ENCODE measurements at regions not wholly inside any gene's neighbourhood (a gene's known extent, or its start where the extent isn't known, plus 50 kb on each side); places are given as distances from the start of the nearest gene placed in this dataset.

- no peak for TF ChIP-seq CTCF (IDR thresholded peaks at IDR 0.05)
- intact Hi-C loops (cut with DNase I): no loop called here
- Histone ChIP-seq H3K27me3 (ENCODE audit: low read depth) (no peaks in the 10 kb centered on the region), H3K9me3 (no peaks in the 10 kb centered on the region), H3K27ac (no peak overlapping the region), H3K4me3 (no peak overlapping the region), H3K36me3 (no peaks in the 10 kb centered on the region), H3K4me1 (peaks cover 2% of the 10 kb centered on the region)
- DNase-seq (no peak), ATAC-seq (no peak)
These were observed 111.4 kb upstream of the NAV2 start for GRCh38 chr11:19601235-19601634.

GRCh38 chr11:19599681-19600080 lies 113.0 kb upstream of the NAV2 start:
- ATAC-seq: no peak
- intact Hi-C loops (cut with DNase I): no loop called here
- no peaks in the 10 kb centered on the region for H3K9me3 ChIP-seq
- DNase-seq: no peak
- no peak for TF ChIP-seq CTCF (IDR thresholded peaks at IDR 0.05)
- H3K4me3 ChIP-seq: no peak overlapping the region
- no peaks in the 10 kb centered on the region for H3K27me3 ChIP-seq (ENCODE audit: low read depth)
- H3K4me1 ChIP-seq: peaks cover 4% of the 10 kb centered on the region
- H3K27ac ChIP-seq: no peak overlapping the region
- no peaks in the 10 kb centered on the region for H3K36me3 ChIP-seq

- Histone ChIP-seq H3K9me3 (no peaks in the 10 kb centered on the region), H3K36me3 (no peaks in the 10 kb centered on the region), H3K4me3 (no peak overlapping the region), H3K27ac (no peak overlapping the region), H3K27me3 (ENCODE audit: low read depth) (no peaks in the 10 kb centered on the region), H3K4me1 (peaks cover 4% of the 10 kb centered on the region)
- DNase-seq (no peak), ATAC-seq (no peak)
- intact Hi-C loops (cut with DNase I): no loop called here
- TF ChIP-seq CTCF (IDR thresholded peaks at IDR 0.05): no peak
These were observed 113.7 kb upstream of the NAV2 start for GRCh38 chr11:19598876-19599486.

GRCh38 chr11:19598456-19598855 lies 114.2 kb upstream of the NAV2 start:
- H3K36me3 ChIP-seq: no peaks in the 10 kb centered on the region
- peaks cover 4% of the 10 kb centered on the region for H3K4me1 ChIP-seq
- H3K27me3 ChIP-seq (ENCODE audit: low read depth): no peaks in the 10 kb centered on the region
- H3K9me3 ChIP-seq: no peaks in the 10 kb centered on the region
- ATAC-seq: no peak
- no peak overlapping the region for H3K27ac ChIP-seq
- no peak for DNase-seq
- TF ChIP-seq CTCF (IDR thresholded peaks at IDR 0.05): no peak
- intact Hi-C loops (cut with DNase I): no loop called here
- no peak overlapping the region for H3K4me3 ChIP-seq

- no peak for DNase-seq
These were observed 114.8 kb upstream of the NAV2 start for GRCh38 chr11:19597876-19598275.

More at GRCh38 chr11:19597876-19598275, 114.8 kb upstream of the NAV2 start:
- Histone ChIP-seq H3K27me3 (ENCODE audit: low read depth) (no peaks in the 10 kb centered on the region), H3K4me1 (peaks cover 4% of the 10 kb centered on the region), H3K9me3 (no peaks in the 10 kb centered on the region), H3K36me3 (no peaks in the 10 kb centered on the region), H3K27ac (no peak overlapping the region), H3K4me3 (no peak overlapping the region)
- no peak for TF ChIP-seq CTCF (IDR thresholded peaks at IDR 0.05)
- no peak for ATAC-seq
- intact Hi-C loops (cut with DNase I): no loop called here

Measured in lower lobe of right lung (tissue), 2 donors.